Stimulated activated CD4-positive, alpha-beta T cell treated with anti-CD3 and anti-CD28 coated beads, Interleukin-1b, Interleukin-23, amount 100 ng/mL, for 48 hours (primary cell): ENCODE measurements at regions not wholly inside any gene's neighbourhood (a gene's known extent, or its start where the extent isn't known, plus 50 kb on each side); places are given as distances from the start of the nearest gene placed in this dataset.
"Not testable (repeated sequence)": the region's sequence is repeated elsewhere in the genome, so short reads cannot be mapped to it uniquely, and the experiment has no call there.

ENCODE experiments used
- DNase-seq: peaks from one replicate; pipeline ENCODE4 v3.0.0-alpha.2; 2020

DNA sequence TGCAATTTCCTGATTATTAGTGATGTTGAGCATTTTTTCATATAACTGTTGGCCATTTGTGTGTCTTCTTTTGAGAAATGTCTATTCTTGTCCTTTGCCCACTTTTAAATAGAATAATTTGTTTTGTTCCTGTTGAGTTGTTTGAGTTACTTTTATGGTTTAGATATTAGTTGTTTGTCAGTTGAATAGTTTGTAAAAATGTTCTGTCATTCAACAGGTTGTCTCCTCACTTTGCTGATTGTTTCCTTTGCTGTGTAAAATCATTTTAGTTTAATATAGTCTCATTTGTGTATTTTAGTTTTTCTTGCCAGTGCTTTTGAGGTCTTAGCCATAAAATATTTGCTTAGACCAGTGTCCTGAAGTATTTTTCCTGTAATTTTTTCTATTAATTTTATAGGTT, 181.8 kb upstream of the GLRA2 start:
- DNase-seq: no peak

DNA sequence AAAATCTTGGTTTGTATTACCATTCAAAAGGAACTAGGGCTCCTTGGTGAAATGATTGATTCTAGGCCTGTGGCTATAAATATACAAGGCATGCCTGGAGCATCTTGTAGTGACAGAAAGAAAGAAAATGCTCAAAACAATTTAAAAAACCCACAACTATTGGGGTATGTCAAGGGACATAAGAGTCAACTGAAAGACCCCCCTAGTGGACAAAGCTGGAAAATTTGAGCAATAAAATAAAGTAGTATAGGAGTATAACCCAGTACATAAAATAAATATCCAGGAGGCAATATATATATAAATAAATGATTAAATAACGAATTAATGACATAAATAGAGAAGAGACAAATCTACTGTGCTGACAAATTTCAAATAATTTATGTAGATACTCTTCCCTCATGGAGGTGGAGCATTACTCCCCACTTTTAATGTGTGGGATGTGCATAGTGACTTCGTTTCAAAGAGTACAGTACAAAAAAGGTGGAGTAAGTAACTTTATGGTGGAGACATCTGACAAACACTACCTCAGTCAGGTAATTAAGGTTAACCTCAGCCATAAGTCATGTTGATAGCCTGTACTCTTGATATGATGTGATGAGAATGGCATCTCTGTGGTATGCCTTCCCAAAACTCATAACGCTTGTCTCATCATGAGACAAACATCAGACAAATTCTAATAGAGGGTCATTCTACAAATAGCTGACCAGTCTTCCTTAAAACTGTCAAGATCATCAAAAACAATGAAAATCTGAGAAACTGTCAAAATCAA, 185.0 kb upstream of the GLRA2 start:
- DNase-seq: no peak

DNA sequence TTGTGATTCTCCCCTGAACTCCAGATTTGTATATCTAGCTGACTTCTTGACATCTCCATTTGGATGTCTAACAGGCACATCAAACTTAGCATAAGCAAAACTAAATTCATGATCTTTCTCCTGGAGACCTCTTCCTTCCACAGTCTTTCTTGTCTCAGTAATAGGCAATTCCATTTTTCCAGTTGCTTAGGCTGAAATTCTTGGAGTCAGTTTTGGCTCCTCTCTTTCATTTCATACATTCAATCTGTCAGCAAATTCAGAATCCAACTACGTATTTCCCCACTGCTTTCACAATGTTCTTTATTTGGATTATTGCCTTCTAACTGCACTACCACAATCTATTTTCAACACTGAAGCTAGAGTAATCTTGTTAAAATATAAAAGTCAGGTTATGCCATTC, 219.9 kb upstream of the GLRA2 start:
- no peak for DNase-seq

DNA sequence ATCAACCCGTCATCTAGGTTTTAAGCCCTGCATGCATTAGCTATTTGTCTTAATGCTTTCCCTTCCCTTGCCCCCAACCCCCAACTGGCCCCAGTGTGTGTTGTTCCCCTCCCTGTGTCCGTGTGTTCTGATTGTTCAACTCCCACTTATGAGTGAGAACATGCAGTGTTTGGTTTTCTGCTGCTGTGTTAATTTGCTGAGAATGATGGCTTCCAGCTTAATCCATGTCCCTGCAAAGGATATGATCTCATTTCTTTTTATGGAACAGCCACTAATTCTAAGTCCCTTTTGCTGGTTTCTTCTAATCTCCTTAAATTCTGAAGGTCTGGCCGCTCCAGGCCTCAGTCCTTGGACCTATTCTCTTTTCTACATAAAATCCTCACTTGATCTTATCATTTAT, 220.4 kb upstream of the GLRA2 start:
- DNase-seq: not testable (repeated sequence)

DNA sequence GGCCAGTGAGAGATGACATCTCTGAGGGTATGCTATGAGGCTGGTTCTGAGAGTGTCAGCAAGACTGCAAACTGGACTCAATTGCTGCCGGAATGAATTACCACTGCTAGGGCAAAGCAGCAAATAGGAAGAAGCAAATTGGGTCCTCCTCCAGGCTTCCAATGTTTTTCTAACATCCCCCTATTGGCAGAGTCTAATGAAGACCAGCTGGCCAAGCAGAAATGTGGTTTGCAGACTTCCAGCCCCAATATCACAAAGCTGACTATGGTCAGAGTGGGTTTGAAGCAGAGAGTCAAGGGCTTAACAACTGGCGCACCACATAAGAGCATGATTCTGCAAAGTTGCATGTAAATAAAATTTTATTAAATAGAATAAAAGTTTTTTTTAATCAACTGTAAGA, 225.4 kb upstream of the GLRA2 start:
- no peak for DNase-seq

DNA sequence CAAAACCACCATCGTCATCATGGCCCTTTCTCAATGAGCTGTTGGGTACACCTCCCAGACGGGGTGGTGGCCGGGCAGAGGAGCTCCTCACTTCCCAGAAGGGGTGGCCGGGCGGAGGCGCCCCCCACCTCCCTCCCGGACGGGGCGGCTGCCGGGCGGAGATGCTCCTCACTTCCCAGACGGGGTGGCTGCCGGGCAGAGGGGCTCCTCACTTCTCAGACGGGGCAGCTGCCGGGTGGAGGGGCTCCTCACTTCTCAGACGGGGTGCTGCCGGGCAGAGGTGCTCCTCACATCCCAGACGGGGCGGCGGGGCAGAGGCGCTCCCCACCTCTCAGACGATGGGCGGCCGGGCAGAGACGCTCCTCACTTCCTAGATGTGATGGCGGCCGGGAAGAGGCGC, 226.8 kb upstream of the GLRA2 start:
- not testable (repeated sequence) for DNase-seq

DNA sequence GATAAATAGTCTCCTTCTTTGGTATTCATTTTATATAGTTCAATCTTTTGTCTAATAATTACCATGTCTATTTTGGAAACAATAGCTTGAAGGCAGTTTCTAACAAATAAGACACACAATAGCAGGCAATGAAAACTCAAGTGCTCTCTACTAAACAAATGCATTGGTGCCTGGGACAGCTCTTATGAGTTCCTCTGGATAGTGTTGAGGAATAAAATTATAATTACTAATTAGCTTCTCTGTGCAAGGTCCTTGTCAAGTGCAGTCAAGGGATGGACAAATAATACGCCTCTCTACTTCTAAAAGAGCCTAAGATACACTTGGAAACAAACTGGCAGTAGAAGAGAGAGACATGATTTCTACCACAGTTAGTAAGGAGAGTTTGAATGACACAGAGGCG, 229.0 kb upstream of the GLRA2 start:
- DNase-seq: no peak

DNA sequence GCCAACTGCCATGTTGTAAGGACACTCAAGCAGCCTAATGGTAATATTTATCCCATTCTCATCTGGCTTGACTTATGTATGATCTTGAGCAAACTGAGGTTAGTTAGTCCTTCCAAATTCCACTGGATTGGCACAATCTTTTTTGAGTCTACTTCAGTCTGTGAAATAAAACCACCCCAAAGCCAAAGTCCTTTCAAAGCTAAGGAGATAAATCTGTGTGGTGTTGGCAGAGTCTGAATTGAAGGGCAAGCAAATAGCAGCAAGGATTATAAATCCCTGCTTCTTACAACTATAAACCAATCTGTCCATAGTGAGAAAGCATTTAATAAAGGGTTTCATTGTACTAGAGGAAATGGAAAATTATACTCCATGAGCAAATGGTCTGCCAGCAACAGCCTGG, 233.9 kb upstream of the GLRA2 start:
- no peak for DNase-seq

DNA sequence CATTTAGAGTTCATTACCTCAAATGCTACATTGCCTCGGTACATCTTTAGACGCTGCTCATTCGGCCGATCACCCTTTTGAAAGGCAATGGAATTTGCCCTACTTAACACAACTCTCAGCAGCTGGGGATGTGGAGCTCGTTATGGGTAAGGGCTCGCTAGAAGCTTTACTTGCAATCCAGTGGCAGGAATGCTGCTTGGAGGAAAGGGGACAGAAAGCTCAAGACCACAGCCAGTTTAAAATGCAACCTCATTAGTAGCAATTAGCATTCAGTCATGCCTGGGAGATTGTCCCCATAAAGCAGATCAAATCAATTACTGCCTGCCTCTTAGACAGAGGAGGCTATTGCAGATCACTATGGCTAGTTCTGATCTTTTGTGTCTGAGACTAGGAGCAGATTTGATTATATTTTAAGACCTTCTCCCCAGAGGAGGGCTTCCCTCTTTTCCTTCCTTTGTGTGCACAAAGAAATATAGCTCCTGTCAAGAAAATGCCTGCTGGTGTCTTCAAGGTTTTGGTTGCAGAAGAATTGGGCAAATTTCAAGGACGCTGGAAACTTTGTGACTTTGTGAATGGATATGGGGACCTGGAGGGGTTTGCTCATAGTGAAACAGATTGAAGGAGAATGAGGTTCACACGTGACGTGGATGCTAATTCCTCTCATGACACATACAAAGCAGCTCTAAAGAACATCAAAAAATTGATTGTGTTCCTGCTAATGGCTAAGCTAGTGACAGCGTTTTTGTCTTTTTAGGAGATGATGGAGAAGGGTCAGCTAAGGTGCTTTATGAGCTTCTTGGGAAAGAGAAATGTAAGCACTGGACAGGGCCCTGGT, 237.5 kb upstream of the GLRA2 start:
- no peak for DNase-seq

DNA sequence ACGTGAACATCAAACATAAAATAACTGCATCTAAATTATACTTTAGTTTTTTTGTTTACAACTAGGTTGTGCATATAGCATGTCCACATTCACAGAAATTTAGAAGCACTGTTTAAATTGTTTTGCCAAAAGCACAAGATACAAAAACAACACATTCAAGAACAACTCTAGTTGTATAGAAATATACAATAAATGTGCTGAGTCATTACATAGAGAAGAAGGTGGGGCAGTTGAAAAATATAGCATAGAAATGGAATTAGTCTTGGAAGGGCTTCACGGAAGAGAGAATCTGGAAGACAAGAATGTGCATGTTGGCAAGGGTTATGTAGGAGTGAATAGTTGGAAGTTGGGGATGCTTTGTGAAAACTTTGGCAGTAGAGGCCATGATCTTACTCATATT, 239.0 kb upstream of the GLRA2 start:
- no peak for DNase-seq

DNA sequence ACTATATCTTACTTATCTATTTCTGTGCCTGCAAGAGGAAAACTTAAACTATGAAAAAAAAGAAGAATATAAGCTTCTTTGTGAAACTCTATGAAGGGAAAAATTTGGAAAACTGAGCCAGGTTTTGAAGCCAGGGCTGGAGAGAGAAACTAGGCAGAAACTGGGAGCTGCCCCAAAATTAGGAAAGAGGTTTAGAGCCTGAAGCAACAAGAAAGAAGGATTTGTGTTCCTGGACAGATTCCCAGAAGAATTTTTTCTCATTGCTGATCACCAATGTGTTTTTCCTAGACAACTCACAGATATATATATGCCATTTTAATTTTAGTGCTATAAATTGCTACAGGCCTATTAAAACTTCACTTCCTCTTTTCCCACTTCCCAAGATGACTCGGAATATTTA, 245.0 kb upstream of the GEMIN8 start:
- no peak for DNase-seq

DNA sequence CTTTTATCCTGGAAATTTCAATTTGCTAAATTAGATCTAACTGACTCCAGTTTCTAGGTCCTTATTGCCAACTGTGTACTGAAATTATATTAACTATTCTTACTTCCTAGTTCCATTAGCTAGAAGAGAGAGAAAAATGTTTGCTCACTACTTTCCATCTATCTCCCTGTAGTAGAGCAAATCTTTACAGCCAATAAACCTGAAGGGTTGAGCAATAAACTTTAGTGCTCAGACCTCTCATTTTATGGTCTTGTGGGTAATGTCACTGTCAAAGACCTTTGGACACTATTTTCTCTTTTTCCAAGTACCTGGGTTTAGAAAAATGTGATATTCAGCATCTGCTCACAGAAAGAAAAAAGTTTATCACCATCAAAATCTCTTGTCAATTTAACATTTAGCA, 237.5 kb upstream of the GEMIN8 start:
- DNase-seq: no peak

DNA sequence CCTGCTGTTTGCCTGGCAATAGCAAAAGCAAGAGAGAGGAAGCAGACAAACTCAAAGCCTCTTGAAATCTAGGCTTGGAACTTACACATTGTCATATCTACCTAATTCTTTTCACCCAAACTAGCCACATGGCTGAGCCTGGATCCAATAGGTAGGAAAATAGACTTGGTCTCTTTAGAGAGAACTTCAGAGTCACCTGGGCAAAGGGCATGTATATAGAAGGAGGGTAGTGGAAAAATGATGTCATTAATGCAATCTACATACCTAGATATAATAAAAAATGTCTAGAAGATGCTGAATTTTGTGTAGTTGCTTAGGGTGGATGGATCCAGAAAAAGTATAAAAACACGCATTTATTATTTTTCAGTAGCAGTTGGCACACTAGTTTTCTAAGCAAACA, 237.0 kb upstream of the GEMIN8 start:
- DNase-seq: no peak

DNA sequence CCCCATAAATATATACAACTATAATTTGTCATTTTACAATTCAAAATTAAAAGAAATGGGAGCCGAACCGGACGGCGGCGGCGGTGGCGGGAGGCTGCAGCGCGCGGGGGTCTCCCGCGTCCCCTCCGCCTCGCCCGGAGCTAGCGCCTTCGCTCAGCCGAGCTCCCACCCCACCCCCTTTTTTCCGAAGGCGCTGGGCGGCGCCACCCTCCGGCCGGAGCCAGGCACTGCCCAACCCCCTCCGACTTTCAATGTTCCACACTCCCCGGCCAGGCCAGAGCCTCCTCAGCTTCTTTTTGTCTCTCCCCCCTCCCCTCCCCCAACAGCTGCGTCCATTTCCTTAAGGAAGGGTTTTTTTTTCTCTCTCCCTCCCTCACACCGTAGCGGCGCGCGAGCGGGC, 214.1 kb upstream of the GEMIN8 start:
- no peak for DNase-seq

DNA sequence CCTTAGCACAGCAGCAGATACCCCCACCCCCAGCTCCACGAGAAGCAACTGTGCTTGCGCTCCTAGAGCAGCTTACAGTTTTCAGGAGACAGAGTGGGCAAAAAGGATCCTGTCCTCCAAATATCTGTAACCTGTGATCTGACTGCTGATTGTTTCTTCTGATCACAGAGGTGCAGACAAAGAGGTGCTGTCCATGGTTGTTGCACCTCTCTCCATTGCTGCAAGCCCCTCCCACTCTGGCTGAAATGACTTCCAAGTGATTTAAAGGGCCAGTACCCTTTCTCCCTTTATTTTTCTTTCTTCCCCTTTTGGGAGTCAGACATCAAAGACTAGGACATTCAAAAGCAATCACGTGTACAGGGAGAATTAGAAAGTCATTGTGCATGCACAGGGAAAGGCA, 205.3 kb upstream of the GEMIN8 start:
- DNase-seq: no peak

DNA sequence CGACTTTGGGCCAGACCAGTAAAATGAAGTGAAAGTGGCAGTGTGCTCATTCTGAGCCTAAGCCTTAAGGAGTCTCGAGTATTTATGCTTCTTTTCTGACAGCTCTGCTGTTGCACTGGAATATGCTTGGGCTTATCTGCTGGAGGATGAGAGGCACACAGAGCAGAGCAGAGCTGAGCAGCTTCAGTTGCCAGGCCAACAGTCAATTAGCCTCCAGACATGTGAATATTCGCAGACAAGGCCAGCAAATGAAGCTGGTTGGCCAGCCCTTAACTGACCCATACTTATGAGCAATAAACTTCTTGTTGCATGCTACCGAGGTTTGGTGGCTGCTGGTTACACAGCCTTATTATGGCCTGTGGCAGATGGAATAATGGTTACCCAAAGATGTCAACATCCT, 203.0 kb upstream of the GEMIN8 start:
- no peak for DNase-seq

DNA sequence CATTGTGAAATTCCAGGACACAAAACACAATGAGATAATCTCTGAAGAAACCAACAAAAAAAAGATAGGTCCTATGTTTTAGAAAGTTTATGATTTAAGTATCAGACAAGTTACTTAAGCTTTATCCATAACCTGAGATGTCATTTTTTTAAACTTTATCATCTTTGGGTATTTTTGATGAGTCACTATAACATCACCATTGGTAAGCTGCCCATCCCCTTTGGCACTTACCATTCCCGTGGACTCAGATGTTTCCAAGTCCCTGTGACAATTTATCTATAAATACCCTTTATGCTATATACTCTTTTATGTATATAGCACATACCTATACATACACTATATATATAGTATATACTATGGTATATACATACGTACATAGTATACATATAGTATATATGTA, 198.9 kb upstream of the GEMIN8 start:
- DNase-seq: no peak

DNA sequence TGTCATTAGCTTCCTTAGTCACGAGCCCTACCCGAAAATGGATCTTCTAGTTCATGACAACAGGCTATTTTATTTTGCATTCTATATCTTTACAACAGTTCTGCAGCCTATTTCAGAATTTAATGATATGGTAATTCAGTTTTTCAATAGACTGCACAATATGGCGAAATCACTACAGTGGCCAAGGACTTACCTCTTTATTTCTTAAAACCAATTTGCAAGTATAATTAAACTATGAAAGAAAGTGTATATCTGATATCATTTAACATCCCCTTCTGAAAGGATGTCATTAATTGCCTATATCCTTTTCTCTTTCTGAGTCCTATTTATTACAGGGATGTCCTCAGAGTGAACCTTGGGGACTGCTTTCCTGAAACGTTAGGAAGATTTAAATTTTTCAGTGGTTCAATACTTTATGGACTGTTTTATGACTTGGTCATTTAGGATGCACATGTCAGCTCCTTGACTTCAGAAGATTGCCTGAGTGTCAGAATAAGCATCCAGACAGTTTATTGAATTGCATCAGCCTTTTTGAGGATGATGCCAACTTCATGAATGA, 190.8 kb upstream of the GEMIN8 start:
- DNase-seq: no peak

DNA sequence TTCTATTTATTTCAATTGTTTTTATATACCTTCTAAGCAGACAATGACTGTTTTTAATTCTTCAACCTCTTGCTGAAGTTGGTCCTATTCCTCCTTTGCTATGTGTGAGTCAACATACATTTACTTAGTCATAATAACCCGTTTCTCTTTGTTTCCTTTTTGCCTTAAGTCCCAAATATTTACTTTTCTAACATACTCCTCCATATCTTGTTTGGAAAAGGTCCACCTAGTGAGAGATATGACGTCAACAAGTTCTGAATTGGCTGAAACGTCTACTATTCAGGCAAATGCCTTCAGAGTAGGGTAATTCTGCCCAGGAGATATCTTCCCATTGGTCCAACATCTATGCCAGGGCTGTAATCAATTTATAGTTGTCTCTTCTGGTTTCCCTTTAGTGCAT, 179.3 kb upstream of the GEMIN8 start:
- DNase-seq: no peak

DNA sequence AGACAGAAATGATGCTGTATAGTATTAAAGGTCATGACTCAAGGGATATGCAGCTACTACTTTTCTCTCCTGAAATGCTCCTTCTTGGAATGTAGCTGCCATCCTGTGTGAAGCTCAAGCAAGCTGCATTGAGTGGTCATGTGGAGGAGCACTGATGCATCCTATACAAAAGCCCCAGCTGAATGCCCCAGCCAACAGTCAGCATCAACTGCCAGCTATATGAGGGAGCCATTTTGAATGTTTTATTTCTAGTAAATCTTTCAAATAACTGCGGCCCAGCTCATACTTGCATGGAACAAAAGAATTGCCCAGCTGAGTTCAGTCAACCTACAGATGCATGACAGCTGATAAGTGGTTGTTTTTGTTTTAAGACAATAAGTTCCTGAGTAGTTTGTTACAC, 165.0 kb upstream of the GEMIN8 start:
- no peak for DNase-seq

DNA sequence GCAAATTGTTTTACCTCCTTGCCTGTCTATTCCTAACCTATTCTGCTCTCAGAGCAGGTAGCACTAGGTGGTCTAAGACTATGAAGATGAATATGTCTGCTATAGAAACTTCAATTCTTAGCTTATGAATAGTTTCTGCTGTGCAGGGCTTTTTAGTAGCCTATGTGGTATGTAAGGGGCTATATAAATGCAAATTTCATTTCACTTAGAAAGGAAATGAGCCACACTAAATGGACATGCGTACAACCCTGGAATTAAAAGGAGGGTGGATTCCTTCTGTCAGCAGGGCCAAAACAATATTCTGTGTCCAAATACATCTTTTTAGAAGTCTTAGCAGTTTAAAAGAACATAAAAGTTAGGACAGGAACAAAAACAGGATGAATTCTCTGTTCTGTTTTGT, 163.9 kb upstream of the GEMIN8 start:
- no peak for DNase-seq

DNA sequence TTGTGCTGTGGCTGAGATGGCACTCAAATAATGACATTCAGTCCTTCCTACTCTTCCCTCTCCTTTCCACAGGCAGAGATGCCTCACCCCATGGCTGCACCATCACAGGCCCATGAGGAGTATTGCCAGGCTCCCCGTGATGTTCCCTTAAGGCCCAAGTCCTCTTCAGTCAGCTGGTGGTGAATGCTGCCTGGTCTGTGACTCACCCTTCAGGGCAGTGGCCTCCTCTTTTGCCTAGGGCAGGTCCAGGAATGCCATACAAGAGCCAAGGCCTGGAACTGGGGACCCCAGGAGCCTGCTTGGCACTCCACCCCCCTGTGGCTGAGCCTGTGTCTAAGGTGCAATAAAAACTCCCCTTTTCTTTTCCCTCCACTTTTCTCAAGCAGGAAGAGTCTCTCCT, 144.2 kb upstream of the GEMIN8 start:
- DNase-seq: no peak

DNA sequence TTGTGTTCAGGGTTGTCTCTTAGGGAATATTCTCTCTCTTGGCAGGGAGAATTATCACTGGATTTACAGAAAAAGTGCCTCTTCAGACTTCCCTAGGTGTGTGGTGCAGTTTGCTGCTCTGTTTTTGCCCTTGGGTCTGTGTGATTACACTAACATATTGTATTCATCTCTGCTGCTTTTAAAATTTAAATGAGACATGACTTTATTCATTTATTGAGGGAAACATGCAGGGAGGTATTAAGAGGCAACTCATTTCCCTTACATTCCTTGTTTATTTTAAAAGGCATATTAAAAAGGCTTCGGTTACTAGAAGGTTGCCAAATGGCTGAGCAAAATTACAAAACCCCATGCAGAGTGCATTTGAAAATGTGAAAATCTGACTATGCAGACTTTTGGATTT, 135.1 kb upstream of the GEMIN8 start:
- DNase-seq: no peak

DNA sequence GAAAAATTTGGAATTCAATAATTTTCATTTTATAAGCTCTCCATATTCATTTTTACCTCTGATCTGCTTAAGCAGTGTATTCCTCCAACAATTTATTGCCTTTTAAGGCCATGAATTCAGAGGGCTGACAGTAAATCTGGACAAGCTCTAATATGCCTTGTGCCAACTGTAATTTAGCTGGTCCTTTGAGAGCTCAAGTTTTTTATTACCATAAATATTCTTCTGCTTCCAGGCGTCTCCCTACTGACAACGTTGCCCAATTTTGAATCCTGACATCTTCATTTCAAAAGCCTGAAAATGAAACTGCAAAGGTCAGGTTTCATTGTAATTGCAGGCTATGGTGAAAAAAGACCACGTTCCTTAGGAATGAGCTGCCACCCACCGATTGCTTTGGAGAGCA, 95.8 kb upstream of the GEMIN8 start:
- no peak for DNase-seq
